ENCODE measurements at regions not wholly inside any gene's neighbourhood (a gene's known extent, or its start where the extent isn't known, plus 50 kb on each side); places are given as distances from the start of the nearest gene placed in this dataset.

DNA sequence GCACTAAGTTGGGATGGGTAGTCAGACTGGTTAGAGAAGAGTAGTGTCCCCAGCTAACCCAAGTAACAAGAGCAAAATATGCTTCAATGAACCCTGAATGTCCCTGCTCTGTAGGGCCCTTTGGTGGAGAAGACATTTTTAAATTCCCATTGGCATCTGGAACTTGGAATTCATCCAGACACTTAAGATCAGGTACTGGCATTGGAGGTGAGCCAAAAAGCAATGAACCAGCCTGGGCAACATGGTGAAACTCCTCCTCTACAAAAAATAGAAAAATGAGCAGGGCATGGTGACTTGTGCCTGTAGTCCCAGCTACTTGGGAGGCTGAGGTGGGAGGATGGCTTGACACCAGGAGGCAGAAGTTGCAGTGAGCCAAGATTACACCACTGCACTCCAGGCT is 58.9 kb upstream of the ZNF618 start:
- Mint-ChIP-seq H3K4me1 (ENCODE audit: low read depth) (no peaks in the 10 kb centered on the region), H3K36me3 (ENCODE audit: low read depth) (no peaks in the 10 kb centered on the region), H3K4me3 (ENCODE audit: low read depth) (no peak overlapping the region), H3K27ac (no peak overlapping the region), H3K27me3 (ENCODE audit: low read depth) (peaks cover 44% of the 10 kb centered on the region), H3K9me3 (no peaks in the 10 kb centered on the region)
- no peak for DNase-seq (ENCODE audit: low spot score)
- intact Hi-C loops (cut with micrococcal nuclease) = no loop called here

DNA sequence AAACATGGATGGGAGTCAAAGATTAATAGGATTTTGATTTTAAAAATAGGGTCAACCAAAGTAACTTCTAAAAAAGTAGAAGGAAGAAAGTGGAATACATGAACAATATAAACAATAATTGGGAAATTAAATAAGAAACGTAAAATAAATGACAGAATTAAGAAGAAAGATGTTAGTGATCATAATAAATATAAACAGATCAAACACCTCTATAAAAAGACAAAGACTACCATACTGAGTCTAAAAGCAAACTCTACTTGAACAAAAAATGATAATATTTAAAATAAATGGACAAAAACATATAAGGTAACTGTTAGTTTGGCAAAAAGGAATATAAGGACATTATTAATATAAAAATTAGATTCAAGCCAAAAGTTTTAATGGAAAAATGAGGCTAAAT is 57.7 kb upstream of the ZNF618 start:
- peaks cover 41% of the 10 kb centered on the region for H3K27me3 Mint-ChIP-seq (ENCODE audit: low read depth)
- no peak overlapping the region for H3K4me3 Mint-ChIP-seq (ENCODE audit: low read depth)

DNA sequence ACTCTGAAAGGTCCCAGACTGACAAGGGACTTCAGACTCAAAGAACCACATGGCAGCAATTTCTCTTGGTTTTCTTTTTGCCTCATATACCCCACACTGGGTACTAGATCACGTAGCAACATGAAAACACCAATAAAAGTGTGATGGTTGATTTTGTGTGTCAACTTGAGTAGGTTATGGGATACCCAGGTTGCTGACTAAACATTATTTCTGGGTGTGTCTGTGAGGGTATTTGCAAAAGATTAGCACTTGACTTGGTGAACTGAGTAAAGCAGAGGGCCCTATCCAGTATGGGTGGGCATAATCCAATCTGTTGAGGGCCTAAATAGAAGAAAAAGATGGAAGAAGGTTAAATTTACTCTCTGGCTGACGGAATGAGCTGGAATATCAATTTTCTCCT is 53.8 kb upstream of the ZNF618 start:
- no peak overlapping the region for H3K27ac Mint-ChIP-seq
- H3K9me3 Mint-ChIP-seq = no peaks in the 10 kb centered on the region
- DNase-seq (ENCODE audit: low spot score) = no peak
- peaks cover 29% of the 10 kb centered on the region for H3K27me3 Mint-ChIP-seq (ENCODE audit: low read depth)
- no peak overlapping the region for H3K4me3 Mint-ChIP-seq (ENCODE audit: low read depth)
- no peaks in the 10 kb centered on the region for H3K36me3 Mint-ChIP-seq (ENCODE audit: low read depth)
- intact Hi-C loops (cut with micrococcal nuclease) = no loop called here
- H3K4me1 Mint-ChIP-seq (ENCODE audit: low read depth) = no peaks in the 10 kb centered on the region

More for the DNA sequence above, 57.7 kb upstream of the ZNF618 start:
- Mint-ChIP-seq H3K36me3 (ENCODE audit: low read depth) (no peaks in the 10 kb centered on the region), H3K4me1 (ENCODE audit: low read depth) (no peaks in the 10 kb centered on the region), H3K27ac (no peak overlapping the region), H3K9me3 (no peaks in the 10 kb centered on the region)
- DNase-seq (ENCODE audit: low spot score) = no peak
- intact Hi-C loops (cut with micrococcal nuclease) = no loop called here

DNA sequence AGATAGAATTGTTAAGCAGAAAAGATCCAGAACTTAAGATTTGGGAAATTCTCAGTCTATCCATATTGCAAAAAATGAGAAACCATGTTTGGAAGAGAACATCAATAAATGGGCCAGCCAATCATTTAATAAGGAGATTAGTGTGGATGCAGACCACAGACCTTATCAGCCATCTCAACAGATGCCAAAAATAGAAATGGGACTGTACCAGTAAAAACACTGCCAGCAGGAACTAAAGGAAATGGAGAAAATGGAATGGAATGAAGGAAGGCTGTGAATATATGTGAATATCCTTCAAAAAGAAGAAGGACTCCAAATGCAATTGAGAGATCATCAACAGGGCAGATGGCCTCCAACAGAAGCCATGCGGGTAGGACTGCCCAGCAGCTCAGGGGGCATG is 52.7 kb upstream of the ZNF618 start:
- H3K9me3 Mint-ChIP-seq = peaks cover 2% of the 10 kb centered on the region
- H3K4me3 Mint-ChIP-seq (ENCODE audit: low read depth) = no peak overlapping the region
- no peaks in the 10 kb centered on the region for H3K36me3 Mint-ChIP-seq (ENCODE audit: low read depth)
- H3K27me3 Mint-ChIP-seq (ENCODE audit: low read depth) = peaks cover 24% of the 10 kb centered on the region
- intact Hi-C loops (cut with micrococcal nuclease) = no loop called here
- H3K27ac Mint-ChIP-seq = no peak overlapping the region
- peaks cover 6% of the 10 kb centered on the region for H3K4me1 Mint-ChIP-seq (ENCODE audit: low read depth)
- no peak for DNase-seq (ENCODE audit: low spot score)
